ENCODE measurements at regions not wholly inside any gene's neighbourhood (a gene's known extent, or its start where the extent isn't known, plus 50 kb on each side); places are given as distances from the start of the nearest gene placed in this dataset.

DNA sequence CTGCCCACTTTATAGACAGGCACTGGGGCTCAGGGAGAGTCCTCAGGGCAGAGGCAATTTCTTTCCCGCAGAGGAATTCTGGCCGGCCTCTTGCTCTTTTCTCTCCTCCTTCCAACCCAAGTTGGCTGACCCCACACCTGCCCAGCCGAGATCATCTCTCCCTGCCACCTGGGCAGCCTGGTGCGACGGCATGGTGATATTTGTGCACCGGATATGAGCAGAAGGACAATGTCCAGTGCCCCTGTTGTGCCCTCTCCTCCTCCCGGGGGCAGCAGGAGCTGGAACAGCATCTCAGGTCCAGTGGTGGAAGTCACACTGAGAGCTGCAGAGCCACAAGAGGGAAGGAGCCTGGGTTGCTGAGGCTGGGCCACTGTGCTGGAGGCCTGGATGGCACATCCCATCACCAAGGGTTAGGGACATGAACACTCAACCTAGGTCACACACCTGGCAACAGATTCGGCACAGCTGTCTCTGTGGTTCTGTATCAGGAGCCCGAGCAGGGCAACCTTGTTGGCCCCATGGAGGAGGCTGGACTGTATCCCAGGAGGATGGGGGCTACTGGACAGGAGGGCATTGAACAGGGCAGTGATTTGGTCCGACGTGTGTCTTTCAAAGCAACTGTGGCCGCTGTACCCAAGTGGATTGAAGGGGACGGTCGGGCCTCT lies 57.7 kb upstream of the DIO3 start:
- H3K27ac ChIP-seq = no peak overlapping the region
- TF ChIP-seq, protein P1, sequence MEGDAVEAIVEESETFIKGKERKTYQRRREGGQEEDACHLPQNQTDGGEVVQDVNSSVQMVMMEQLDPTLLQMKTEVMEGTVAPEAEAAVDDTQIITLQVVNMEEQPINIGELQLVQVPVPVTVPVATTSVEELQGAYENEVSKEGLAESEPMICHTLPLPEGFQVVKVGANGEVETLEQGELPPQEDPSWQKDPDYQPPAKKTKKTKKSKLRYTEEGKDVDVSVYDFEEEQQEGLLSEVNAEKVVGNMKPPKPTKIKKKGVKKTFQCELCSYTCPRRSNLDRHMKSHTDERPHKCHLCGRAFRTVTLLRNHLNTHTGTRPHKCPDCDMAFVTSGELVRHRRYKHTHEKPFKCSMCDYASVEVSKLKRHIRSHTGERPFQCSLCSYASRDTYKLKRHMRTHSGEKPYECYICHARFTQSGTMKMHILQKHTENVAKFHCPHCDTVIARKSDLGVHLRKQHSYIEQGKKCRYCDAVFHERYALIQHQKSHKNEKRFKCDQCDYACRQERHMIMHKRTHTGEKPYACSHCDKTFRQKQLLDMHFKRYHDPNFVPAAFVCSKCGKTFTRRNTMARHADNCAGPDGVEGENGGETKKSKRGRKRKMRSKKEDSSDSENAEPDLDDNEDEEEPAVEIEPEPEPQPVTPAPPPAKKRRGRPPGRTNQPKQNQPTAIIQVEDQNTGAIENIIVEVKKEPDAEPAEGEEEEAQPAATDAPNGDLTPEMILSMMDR (conservative IDR thresholded peaks at IDR 0.05) = no peak
- no peak for TF ChIP-seq ZFX (IDR thresholded peaks at IDR 0.05)

DNA sequence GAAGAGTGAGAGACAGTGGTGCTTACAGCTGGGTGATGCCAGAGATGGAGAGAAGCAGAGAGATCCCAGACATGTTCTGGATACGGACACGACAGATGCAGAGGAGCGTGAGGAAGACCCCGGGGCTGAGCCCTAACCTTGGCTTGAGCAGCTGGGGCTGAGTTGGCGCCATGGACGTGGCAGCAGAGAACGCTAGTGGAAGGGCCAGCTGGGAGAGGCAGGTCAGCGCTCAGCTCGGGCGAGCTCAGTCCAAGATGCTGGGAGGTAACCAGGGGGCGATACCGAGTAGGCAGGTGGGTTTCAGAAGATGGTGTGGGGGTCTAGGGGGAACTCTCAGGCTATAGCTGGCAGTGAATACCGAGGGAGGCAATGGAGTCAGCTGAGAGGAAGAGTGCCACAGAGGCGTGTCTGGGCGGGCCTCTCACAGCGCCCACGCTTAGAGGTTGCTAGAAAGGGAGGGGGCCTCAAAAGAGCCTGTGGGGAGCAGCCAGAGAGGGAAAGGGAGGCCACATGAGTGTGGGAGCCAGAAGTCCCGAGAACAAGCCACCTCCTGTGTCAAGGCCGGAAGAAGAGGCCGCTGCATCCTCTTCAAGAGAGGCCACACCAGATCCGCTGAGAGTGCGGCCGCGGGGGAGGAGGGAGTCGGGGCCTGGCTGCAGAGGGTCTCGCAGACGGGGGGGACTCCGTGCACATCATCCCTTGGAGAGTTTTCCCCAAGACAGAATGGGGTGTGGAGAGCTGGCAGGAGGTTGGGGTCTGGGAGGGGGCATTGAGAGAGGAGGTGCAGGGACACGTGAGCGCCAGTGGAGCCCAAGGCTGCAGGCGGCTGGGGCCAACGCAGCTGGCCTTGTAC lies 57.0 kb upstream of the DIO3 start:
- TF ChIP-seq, protein P1 (conservative IDR thresholded peaks at IDR 0.05) = no peak
- TF ChIP-seq ZFX (IDR thresholded peaks at IDR 0.05) = no peak
- H3K27ac ChIP-seq = peak overlapping the region; percentile 83

DNA sequence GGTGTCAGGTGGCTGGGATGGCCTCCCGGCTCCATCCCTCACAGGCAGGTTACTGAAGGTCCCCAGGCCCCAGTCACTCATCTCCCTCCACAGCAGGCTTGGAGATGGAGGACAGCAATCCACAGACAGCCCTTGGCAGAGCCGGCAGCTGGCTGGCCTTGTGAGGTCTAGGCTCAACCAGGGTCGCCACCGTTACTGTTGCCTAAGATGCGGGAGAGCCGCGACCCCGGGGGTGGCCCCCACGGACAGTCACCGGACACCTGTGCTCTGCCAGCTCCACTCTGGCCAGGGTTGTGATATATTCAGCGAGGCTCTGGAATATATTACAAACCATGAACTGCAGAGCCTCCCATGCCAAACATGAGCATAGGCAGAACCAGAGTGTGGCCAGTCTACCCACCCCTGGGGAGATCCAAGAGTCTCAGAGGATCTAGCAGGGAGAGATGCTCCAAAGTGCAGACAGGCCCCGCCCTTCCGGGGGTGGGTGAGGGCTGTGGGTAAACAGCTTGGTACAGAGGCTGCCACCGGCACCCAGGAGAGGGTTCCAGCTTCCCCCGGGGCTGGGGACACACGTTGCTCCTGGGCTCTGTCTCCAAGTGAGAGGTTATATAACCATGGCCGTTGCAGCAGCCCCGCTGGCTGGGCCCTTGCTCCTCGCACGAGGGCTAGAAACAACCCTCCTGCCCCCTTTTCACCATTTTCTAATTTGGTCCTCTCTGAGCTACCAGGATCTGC lies 55.9 kb upstream of the DIO3 start:
- peak overlapping the region; percentile 83 for H3K27ac ChIP-seq
- TF ChIP-seq, protein P1 (conservative IDR thresholded peaks at IDR 0.05) = no peak
- no peak for TF ChIP-seq ZFX (IDR thresholded peaks at IDR 0.05)

DNA sequence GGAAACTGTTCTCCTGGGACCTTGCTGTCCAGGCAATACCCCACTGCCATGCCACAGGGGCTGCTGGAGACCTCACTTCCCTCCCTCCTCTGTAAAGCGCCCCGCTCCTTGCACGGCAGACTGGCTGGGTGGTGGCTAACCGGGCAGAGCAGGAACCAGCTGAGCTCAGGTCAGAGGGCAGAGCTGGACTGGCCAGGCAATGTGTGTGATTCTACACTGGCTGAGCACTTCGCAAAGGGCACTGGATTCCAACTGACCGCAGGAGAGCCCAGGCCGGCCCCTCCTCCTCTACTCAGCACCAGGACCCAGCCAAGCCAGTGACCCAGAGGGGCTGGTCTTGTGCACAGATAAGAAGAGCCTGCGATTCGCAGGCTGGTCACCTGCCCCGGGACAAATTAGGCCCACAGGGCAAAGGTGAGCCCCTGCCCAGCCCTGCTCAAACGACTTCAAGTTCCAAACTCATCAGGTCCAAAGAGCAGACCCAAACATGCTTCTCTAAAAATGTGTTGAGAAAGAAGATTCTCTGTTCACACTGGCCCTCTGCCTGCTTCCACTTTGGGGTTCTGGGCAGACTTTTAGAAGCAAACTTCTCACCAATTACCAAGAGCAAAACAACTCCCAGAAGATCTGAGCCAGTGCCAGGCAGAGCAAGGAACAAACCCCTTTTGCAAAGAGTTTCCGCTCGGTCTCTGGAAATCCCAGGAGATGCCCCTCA lies 54.9 kb upstream of the DIO3 start:
- TF ChIP-seq, protein P1 (conservative IDR thresholded peaks at IDR 0.05) = no peak
- TF ChIP-seq ZFX (IDR thresholded peaks at IDR 0.05) = peak; percentile 10; the same call in 1 of the 2 replicates
- peak overlapping the region; percentile 83 for H3K27ac ChIP-seq

DNA sequence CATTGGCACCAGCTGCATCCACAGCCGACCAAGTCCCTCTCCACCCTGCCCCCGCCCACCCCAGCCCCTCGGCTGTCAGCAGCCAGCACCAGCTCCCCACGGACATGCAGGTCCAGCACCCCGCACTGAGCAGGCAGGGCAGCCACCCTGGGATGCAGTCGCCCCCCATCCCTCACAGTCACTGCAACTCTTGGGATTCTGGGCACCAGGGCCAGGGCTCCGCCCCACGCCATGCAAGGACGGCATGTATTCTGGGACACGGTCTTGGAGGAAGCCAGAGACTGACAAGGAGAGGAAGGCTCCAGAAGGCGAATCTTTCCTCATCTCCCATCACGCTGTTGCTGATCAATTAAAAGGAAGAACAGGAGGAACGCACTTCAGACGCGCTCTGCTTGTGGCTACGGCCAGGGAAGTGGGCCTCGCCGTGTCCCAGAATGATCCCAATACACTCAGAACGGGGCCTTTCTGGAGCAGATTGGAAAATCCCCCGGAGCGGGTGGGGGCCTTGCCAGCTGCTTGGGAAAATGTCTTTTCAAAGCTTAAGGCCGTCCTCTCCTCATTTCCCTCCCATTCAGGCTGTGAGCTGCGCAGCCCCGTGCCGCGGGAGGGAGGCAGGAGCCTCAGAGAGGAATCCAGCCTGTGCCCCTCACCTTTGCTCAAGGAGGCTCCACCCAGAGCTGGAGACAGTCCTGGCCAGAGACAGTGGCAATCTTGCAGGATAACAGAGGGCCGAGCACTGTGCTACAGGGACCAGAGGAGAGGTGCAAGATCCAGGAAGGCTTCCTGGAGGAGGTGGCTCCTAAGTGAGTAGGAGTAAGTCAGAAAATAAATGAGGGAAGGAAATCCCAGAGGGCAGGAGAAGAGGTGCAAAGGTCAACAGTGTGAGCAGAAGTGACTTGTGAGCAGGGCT lies 54.1 kb upstream of the DIO3 start:
- H3K27ac ChIP-seq = peak overlapping the region; percentile 83; the same call in 1 of the 2 replicates
- TF ChIP-seq, protein P1 (conservative IDR thresholded peaks at IDR 0.05) = no peak
- no peak for TF ChIP-seq ZFX (IDR thresholded peaks at IDR 0.05)

DNA sequence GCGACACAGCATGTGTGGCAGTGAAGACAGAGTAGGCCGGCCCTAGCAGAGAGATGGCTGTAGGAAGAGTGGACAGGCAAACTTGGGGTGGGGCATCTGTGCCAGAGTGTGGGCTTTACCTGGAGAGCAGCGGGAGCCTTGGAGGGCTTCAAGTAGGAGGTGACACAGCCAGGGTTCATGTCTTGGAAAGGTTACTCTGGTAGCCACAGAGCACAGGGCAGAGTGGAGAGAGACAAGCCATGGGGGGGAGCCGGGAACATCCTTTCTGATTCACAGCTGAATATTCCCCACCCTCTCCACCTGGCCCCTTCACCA lies 53.5 kb upstream of the DIO3 start:
- TF ChIP-seq ZFX (IDR thresholded peaks at IDR 0.05) = no peak
- TF ChIP-seq, protein P1 (conservative IDR thresholded peaks at IDR 0.05) = no peak

More for the DNA sequence above, 53.5 kb upstream of the DIO3 start:
- no peak overlapping the region for H3K27ac ChIP-seq
